Effector memory CD4-positive, alpha-beta T cell (primary cell): ENCODE measurements at regions not wholly inside any gene's neighbourhood (a gene's known extent, or its start where the extent isn't known, plus 50 kb on each side); places are given as distances from the start of the nearest gene placed in this dataset.

Source experiments
- DNase-seq, 3 donors: peaks; one replicate each; pipeline ENCODE4 v3.0.0-alpha.2; 2020
- H3K27ac ChIP-seq: 2 replicates; pipeline ENCODE4 v1.7.0; 2013; ENCODE audit warnings: mild to moderate bottlenecking, low read length, moderate library complexity; ENCODE audit not compliant: insufficient read depth, poor library complexity, severe bottlenecking
- H3K27me3 ChIP-seq: replicated peaks from 2 replicates; pipeline ENCODE4 v1.7.0; 2013; ENCODE audit warnings: mild to moderate bottlenecking, low read length; ENCODE audit not compliant: insufficient read depth, control insufficient read depth, poor library complexity, severe bottlenecking
- H3K36me3 ChIP-seq: 2 replicates; pipeline ENCODE4 v1.7.0; 2013; ENCODE audit warnings: mild to moderate bottlenecking, low read length, moderate library complexity; ENCODE audit not compliant: control insufficient read depth, insufficient read depth
- H3K4me1 ChIP-seq: 2 replicates; pipeline ENCODE4 v1.7.0; 2013; ENCODE audit warnings: low read length, mild to moderate bottlenecking; ENCODE audit not compliant: control insufficient read depth, insufficient read depth, poor library complexity, severe bottlenecking
- H3K4me3 ChIP-seq: 2 replicates; pipeline ENCODE4 v1.7.0; 2013; ENCODE audit warnings: low read length, low read depth, mild to moderate bottlenecking; ENCODE audit not compliant: insufficient read depth, poor library complexity, severe bottlenecking
- H3K9me3 ChIP-seq: 2 replicates; pipeline ENCODE4 v1.7.0; 2013; ENCODE audit warnings: mild to moderate bottlenecking, low read length, moderate library complexity; ENCODE audit not compliant: control insufficient read depth

DNA sequence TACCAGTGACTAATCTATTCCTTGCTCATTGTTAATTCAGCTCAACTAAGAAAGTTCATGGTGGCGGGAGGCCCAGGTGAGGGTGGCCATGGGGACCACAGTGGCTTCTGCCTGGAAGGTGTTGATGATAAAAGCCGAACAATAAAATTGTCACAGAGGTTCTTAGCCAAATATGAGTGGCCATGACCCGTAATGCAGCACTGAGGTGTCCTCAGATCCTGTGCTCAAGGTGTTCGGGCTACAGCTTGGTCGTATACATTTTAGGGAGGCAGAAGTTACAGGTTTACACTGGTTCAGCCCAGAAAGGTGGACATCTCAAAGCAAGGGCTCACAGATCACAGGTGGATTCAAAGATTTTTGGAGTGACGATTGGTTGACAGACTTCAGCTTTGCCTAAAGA is 98.5 kb upstream of the SNTG2 start:
- H3K36me3 ChIP-seq, result no peaks in the 10 kb centered on the region
- DNase-seq, result no peak
- no peaks in the 10 kb centered on the region for H3K9me3 ChIP-seq
- no peak overlapping the region for H3K27ac ChIP-seq
- no peak overlapping the region for H3K4me3 ChIP-seq
- no peaks in the 10 kb centered on the region for H3K4me1 ChIP-seq
- H3K27me3 ChIP-seq, result no peaks in the 10 kb centered on the region

- DNase-seq, result no peak
- no peaks in the 10 kb centered on the region for H3K4me1 ChIP-seq
- no peak overlapping the region for H3K27ac ChIP-seq
- no peaks in the 10 kb centered on the region for H3K9me3 ChIP-seq
- H3K4me3 ChIP-seq, result no peak overlapping the region
- no peaks in the 10 kb centered on the region for H3K27me3 ChIP-seq
- H3K36me3 ChIP-seq, result no peaks in the 10 kb centered on the region
Observed at GRCh38 chr2:851680-852079, 99.0 kb upstream of the SNTG2 start.

- no peaks in the 10 kb centered on the region for H3K27me3 ChIP-seq
- no peak for DNase-seq
- H3K4me1 ChIP-seq, result no peaks in the 10 kb centered on the region
- H3K27ac ChIP-seq, result no peak overlapping the region
- H3K4me3 ChIP-seq, result no peak overlapping the region
- H3K9me3 ChIP-seq, result no peaks in the 10 kb centered on the region
- H3K36me3 ChIP-seq, result no peaks in the 10 kb centered on the region
Observed at GRCh38 chr2:851078-851477, 99.6 kb upstream of the SNTG2 start.

- no peaks in the 10 kb centered on the region for H3K4me1 ChIP-seq
- no peaks in the 10 kb centered on the region for H3K9me3 ChIP-seq
- H3K36me3 ChIP-seq, result no peaks in the 10 kb centered on the region
- H3K27me3 ChIP-seq, result no peaks in the 10 kb centered on the region
- no peak overlapping the region for H3K27ac ChIP-seq
- H3K4me3 ChIP-seq, result no peak overlapping the region
- no peak for DNase-seq
Observed at GRCh38 chr2:850429-850828, 100.2 kb upstream of the SNTG2 start.

DNA sequence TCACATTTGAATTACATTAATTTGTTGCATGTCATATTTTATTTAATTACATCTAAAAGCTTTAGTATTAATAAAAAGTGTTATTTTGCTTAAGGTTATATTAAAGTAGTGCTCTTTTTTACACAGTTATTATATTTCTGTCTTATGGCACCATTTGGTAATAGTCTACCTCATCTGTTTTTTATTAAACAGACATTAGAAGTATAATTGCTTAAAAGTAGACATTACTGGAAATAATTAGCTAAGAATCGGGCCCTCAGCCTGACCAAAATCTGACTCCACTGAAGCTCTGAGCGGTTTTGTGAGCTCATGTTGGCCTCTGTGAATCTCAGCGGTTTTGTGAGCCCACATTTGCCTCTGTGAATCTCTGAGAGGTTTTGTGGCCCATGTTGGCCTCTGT is 102.5 kb upstream of the SNTG2 start:
- H3K4me1 ChIP-seq, result no peaks in the 10 kb centered on the region
- no peaks in the 10 kb centered on the region for H3K9me3 ChIP-seq
- H3K36me3 ChIP-seq, result no peaks in the 10 kb centered on the region
- H3K27ac ChIP-seq, result no peak overlapping the region
- no peaks in the 10 kb centered on the region for H3K27me3 ChIP-seq
- no peak for DNase-seq
- no peak overlapping the region for H3K4me3 ChIP-seq

DNA sequence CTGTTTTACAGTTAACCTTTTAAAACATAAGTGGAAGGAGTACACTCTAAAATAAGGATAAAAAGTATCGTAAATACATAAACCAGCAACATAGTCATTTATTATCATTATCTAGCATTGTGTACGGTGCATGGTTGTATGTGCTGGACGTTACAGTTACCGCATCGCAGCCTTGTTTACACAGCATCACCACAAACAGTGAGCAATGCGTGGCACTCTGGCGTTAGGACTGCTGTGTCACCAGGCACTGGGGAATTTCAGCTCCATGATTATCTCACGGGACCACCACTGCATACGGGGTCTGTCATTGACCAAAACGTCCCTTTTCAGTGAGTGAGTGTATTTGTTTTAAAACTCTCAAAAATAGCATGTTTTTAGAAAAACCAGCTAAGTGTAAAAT is 103.0 kb upstream of the SNTG2 start:
- Histone ChIP-seq H3K4me1 (no peaks in the 10 kb centered on the region), H3K36me3 (no peaks in the 10 kb centered on the region), H3K4me3 (no peak overlapping the region), H3K27ac (no peak overlapping the region), H3K9me3 (no peaks in the 10 kb centered on the region), H3K27me3 (no peaks in the 10 kb centered on the region)
- no peak for DNase-seq

DNA sequence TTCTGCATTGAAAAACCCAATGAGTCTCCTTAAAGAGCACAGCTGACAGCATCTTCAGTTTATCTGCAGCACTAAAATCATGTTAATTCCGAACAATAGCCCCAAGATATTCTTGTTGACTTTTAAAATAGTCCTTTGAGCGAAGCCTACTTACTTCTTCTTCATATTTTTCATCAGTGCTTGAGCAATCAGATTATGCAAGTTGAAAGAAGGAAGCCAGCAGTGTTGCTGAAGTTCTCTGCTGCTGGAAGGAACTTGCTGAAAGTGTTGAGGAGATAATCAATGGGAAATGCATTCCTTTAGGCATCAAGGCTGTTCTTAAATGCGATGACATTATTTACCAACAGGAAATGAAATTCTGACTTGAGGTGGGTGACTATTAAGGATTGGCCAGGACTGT is 105.9 kb upstream of the SNTG2 start:
- H3K36me3 ChIP-seq, result no peaks in the 10 kb centered on the region
- no peak for DNase-seq
- H3K4me1 ChIP-seq, result no peaks in the 10 kb centered on the region
- no peak overlapping the region for H3K4me3 ChIP-seq
- H3K27ac ChIP-seq, result no peak overlapping the region
- no peaks in the 10 kb centered on the region for H3K9me3 ChIP-seq
- H3K27me3 ChIP-seq, result peaks cover 3% of the 10 kb centered on the region

GRCh38 chr2:842151-842803 is 108.4 kb upstream of the SNTG2 start:
- DNase-seq, result no peak
- Histone ChIP-seq H3K4me1 (no peaks in the 10 kb centered on the region), H3K9me3 (no peaks in the 10 kb centered on the region), H3K27ac (no peak overlapping the region), H3K4me3 (no peak overlapping the region), H3K27me3 (peaks cover 3% of the 10 kb centered on the region), H3K36me3 (no peaks in the 10 kb centered on the region)

GRCh38 chr2:841036-841435 is 109.6 kb upstream of the SNTG2 start:
- H3K4me3 ChIP-seq, result no peak overlapping the region
- H3K27ac ChIP-seq, result no peak overlapping the region
- H3K27me3 ChIP-seq, result peaks cover 6% of the 10 kb centered on the region
- no peaks in the 10 kb centered on the region for H3K9me3 ChIP-seq
- H3K36me3 ChIP-seq, result no peaks in the 10 kb centered on the region
- no peak for DNase-seq
- H3K4me1 ChIP-seq, result no peaks in the 10 kb centered on the region

GRCh38 chr2:834233-834632 is 116.4 kb upstream of the SNTG2 start:
- H3K27me3 ChIP-seq, result peaks cover 4% of the 10 kb centered on the region
- H3K36me3 ChIP-seq, result no peaks in the 10 kb centered on the region
- H3K4me1 ChIP-seq, result no peaks in the 10 kb centered on the region
- no peak for DNase-seq
- H3K4me3 ChIP-seq, result no peak overlapping the region
- no peaks in the 10 kb centered on the region for H3K9me3 ChIP-seq
- H3K27ac ChIP-seq, result no peak overlapping the region
